ENCODE measurements at regions not wholly inside any gene's neighbourhood (a gene's known extent, or its start where the extent isn't known, plus 50 kb on each side); places are given as distances from the start of the nearest gene placed in this dataset.

GRCh38 chr12:113658006-113658655, 186.5 kb upstream of the LHX5 start:
- DNase-seq (ENCODE audit: low read depth in 2 of 2) = no peak

GRCh38 chr12:113655919-113656318, 184.2 kb upstream of the LHX5 start:
- no peak for DNase-seq (ENCODE audit: low read depth in 2 of 2)

GRCh38 chr12:113655479-113655878, 183.8 kb upstream of the LHX5 start:
- no peak for DNase-seq (ENCODE audit: low read depth in 2 of 2)

GRCh38 chr12:113651662-113652061, 180.0 kb upstream of the LHX5 start:
- DNase-seq (ENCODE audit: low read depth in 2 of 2) = no peak

- no peak for DNase-seq (ENCODE audit: low read depth in 2 of 2)
Measured at GRCh38 chr12:113650476-113650875, 178.8 kb upstream of the LHX5 start.

- DNase-seq (ENCODE audit: low read depth in 2 of 2) = no peak
Measured at GRCh38 chr12:113649256-113649830, 177.7 kb upstream of the LHX5 start.

GRCh38 chr12:113647048-113647447, 175.4 kb upstream of the LHX5 start:
- DNase-seq (ENCODE audit: low read depth in 2 of 2) = no peak

- no peak for DNase-seq (ENCODE audit: low read depth in 2 of 2)
Measured at GRCh38 chr12:113645603-113646002, 173.9 kb upstream of the LHX5 start.

GRCh38 chr12:113645183-113645582, 173.5 kb upstream of the LHX5 start:
- no peak for DNase-seq (ENCODE audit: low read depth in 2 of 2)

GRCh38 chr12:113643177-113643974, 171.7 kb upstream of the LHX5 start:
- DNase-seq (ENCODE audit: low read depth in 2 of 2) = no peak

- DNase-seq (ENCODE audit: low read depth in 2 of 2) = no peak
Measured at GRCh38 chr12:113642672-113643071, 171.0 kb upstream of the LHX5 start.

- no peak for DNase-seq (ENCODE audit: low read depth in 2 of 2)
Measured at GRCh38 chr12:113642216-113642615, 170.5 kb upstream of the LHX5 start.

GRCh38 chr12:113641426-113642030, 169.9 kb upstream of the LHX5 start:
- no peak for DNase-seq (ENCODE audit: low read depth in 2 of 2)

- DNase-seq (ENCODE audit: low read depth in 2 of 2) = no peak
Measured at GRCh38 chr12:113640837-113641236, 169.2 kb upstream of the LHX5 start.

GRCh38 chr12:113639474-113639873, 167.8 kb upstream of the LHX5 start:
- DNase-seq (ENCODE audit: low read depth in 2 of 2) = no peak

- DNase-seq (ENCODE audit: low read depth in 2 of 2) = no peak
Measured at GRCh38 chr12:113638460-113638775, 166.7 kb upstream of the LHX5 start.

GRCh38 chr12:113634982-113635381, 163.3 kb upstream of the LHX5 start:
- DNase-seq (ENCODE audit: low read depth in 2 of 2) = no peak

GRCh38 chr12:113634474-113634873, 162.8 kb upstream of the LHX5 start:
- no peak for DNase-seq (ENCODE audit: low read depth in 2 of 2)

- no peak for DNase-seq (ENCODE audit: low read depth in 2 of 2)
Measured at GRCh38 chr12:113633678-113634332, 162.1 kb upstream of the LHX5 start.

GRCh38 chr12:113630625-113631024, 159.0 kb upstream of the LHX5 start:
- DNase-seq (ENCODE audit: low read depth in 2 of 2) = no peak

- no peak for DNase-seq (ENCODE audit: low read depth in 2 of 2)
Measured at GRCh38 chr12:113625499-113625898, 153.8 kb upstream of the LHX5 start.

- DNase-seq (ENCODE audit: low read depth in 2 of 2) = no peak
Measured at GRCh38 chr12:113622410-113622809, 150.7 kb upstream of the LHX5 start.

Data from stimulated activated CD4-positive, alpha-beta T cell treated with anti-CD3 and anti-CD28 coated beads, Interleukin-1b, Interleukin-23, amount 100 ng/mL, for 4 hours (primary cell).